AG09319 (cell line): ENCODE measurements at regions not wholly inside any gene's neighbourhood (a gene's known extent, or its start where the extent isn't known, plus 50 kb on each side); places are given as distances from the start of the nearest gene placed in this dataset.

ENCODE experiments used
- DNase-seq: peaks from one replicate; pipeline ENCODE4 v3.0.0-alpha.2; 2010; ENCODE audit warnings: low read depth; ENCODE audit errors: extremely low read depth
- TF ChIP-seq, protein P1 (sequence below): IDR thresholded peaks from 2 replicates; pipeline ENCODE4 v1.5.1; 2011; ENCODE audit warnings: low read depth, mild to moderate bottlenecking, inconsistent platforms, low read length, moderate library complexity

DNA sequence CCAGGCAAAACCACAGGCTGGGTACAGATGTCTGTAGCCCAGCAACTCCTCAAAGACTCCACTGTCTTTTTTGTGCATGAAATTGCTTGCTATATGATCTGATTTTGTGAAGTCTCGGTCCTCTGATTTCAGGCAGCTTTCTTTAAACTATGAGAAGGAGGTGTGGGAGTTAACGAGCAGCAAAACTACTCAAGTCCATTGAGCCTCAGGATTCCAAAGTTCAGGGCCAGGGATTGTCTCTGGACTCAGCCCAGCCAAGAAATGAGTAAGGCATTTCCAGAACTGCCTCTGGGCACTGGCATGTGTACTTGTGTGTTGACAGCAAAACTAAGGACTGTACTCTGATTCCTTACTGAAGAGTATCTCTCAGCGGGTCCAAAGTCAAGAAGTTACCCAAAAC lies 53.4 kb upstream of the GLIS3 start:
- TF ChIP-seq, protein P1, sequence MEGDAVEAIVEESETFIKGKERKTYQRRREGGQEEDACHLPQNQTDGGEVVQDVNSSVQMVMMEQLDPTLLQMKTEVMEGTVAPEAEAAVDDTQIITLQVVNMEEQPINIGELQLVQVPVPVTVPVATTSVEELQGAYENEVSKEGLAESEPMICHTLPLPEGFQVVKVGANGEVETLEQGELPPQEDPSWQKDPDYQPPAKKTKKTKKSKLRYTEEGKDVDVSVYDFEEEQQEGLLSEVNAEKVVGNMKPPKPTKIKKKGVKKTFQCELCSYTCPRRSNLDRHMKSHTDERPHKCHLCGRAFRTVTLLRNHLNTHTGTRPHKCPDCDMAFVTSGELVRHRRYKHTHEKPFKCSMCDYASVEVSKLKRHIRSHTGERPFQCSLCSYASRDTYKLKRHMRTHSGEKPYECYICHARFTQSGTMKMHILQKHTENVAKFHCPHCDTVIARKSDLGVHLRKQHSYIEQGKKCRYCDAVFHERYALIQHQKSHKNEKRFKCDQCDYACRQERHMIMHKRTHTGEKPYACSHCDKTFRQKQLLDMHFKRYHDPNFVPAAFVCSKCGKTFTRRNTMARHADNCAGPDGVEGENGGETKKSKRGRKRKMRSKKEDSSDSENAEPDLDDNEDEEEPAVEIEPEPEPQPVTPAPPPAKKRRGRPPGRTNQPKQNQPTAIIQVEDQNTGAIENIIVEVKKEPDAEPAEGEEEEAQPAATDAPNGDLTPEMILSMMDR = no peak

GRCh38 chr9:4349816-4350418 lies 50.0 kb upstream of the GLIS3 start:
- TF ChIP-seq, protein P1 = no peak

More for the DNA sequence above, 53.4 kb upstream of the GLIS3 start:
- DNase-seq = no peak

More at GRCh38 chr9:4349816-4350418, 50.0 kb upstream of the GLIS3 start:
- DNase-seq = no peak
